ENCODE measurements at regions not wholly inside any gene's neighbourhood (a gene's known extent, or its start where the extent isn't known, plus 50 kb on each side); places are given as distances from the start of the nearest gene placed in this dataset.
A peak's percentile ranks its signal among the peaks of the same experiment; 100 is the strongest.
"Not testable (repeated sequence)": the region's sequence is repeated elsewhere in the genome, so short reads cannot be mapped to it uniquely, and the experiment has no call there.

GRCh38 chr12:9469956-9470355, 137.8 kb downstream of the KLRB1 start:
- not testable (repeated sequence) for H3K9me3 Mint-ChIP-seq; DNase-seq (ENCODE audit: low spot score in 2 of 2); H3K36me3 Mint-ChIP-seq; ATAC-seq (ENCODE audit: low read depth); H3K27me3 Mint-ChIP-seq
- Mint-ChIP-seq H3K4me1 (peaks cover 14% of the 10 kb centered on the region), H3K4me3 (peak overlapping the region; percentile 19), H3K27ac (peak overlapping the region; percentile 62)

DNA sequence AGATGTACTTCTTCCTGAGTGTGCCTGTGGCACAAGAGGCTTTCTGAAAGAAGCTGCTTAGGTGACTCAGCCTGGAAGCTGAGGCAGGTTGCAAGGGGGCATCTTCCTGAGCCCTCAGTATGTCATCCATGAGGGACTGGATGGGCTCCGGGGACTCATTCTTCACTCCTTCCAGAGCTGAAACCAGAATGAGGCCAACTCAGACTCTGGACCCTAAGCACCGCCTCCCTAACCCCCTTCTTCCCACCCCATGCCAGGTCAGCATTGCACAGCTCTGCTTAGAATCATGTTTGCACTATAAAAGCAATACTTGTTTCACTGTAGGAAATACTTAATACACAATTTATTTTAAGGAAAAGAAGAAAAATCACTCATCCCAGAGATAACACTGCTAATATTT, 138.3 kb downstream of the KLRB1 start:
- not testable (repeated sequence) for ATAC-seq (ENCODE audit: low read depth); H3K9me3 Mint-ChIP-seq

DNA sequence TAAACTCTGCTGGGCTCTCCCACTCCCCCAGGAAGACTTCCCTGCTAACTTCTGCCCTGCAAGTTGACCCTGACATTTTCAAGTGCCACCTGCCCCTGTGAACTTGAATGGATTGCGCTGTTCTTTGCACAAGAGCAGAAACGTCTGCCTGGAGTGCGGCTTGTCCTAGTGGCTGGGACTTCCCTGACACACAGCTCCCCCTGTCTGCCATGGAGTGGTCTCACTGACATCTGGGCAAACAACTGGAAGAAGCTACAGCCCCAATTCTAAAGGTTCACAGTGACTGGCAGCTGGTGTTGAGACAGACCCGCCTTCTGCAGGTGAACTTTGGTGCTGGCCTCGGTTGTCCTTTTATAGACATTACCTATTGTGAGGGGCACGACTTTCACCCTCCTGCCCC, 138.7 kb downstream of the KLRB1 start:
- H3K9me3 Mint-ChIP-seq; H3K27me3 Mint-ChIP-seq; H3K36me3 Mint-ChIP-seq; H3K4me3 Mint-ChIP-seq; DNase-seq (ENCODE audit: low spot score in 2 of 2); H3K27ac Mint-ChIP-seq: not testable (repeated sequence)
- ATAC-seq (ENCODE audit: low read depth) = peak; percentile 34
- H3K4me1 Mint-ChIP-seq = peaks cover 14% of the 10 kb centered on the region

More for the DNA sequence above, 138.3 kb downstream of the KLRB1 start:
- not testable (repeated sequence) for H3K36me3 Mint-ChIP-seq; H3K27me3 Mint-ChIP-seq; H3K27ac Mint-ChIP-seq; DNase-seq (ENCODE audit: low spot score in 2 of 2); H3K4me3 Mint-ChIP-seq
- peaks cover 14% of the 10 kb centered on the region for H3K4me1 Mint-ChIP-seq

GRCh38 chr12:9468144-9468543, 139.6 kb downstream of the KLRB1 start:
- DNase-seq (ENCODE audit: low spot score in 2 of 2); H3K4me3 Mint-ChIP-seq; H3K27me3 Mint-ChIP-seq; ATAC-seq (ENCODE audit: low read depth); H3K9me3 Mint-ChIP-seq; H3K27ac Mint-ChIP-seq; H3K36me3 Mint-ChIP-seq: not testable (repeated sequence)
- peaks cover 14% of the 10 kb centered on the region for H3K4me1 Mint-ChIP-seq

DNA sequence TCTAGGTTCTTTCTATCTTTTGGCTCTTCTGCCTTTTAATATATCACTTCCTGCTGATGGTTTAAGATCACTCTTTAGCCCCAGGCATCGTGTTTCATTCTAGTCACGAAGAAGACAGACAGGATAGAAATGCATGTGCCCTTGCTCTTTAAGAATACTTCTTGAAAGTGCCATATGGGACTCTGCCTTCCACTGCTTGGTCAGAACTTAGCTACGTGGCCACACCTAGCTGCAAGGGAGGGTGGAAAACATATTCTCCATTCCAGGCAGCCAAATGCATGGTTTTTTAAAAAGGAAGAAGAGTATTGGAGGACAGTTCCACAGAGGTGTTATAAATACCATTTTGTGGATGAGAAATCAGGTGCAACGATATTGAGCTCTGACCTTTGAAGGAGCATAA, 143.3 kb downstream of the KLRB1 start:
- peaks cover 9% of the 10 kb centered on the region for H3K4me1 Mint-ChIP-seq
- no peaks in the 10 kb centered on the region for H3K27me3 Mint-ChIP-seq
- DNase-seq (ENCODE audit: low spot score in 2 of 2) (no peak), ATAC-seq (ENCODE audit: low read depth) (no peak)
- no peaks in the 10 kb centered on the region for H3K9me3 Mint-ChIP-seq
- H3K27ac Mint-ChIP-seq = no peak overlapping the region
- no peaks in the 10 kb centered on the region for H3K36me3 Mint-ChIP-seq
- H3K4me3 Mint-ChIP-seq = no peak overlapping the region

GRCh38 chr12:9455516-9455915, 152.2 kb downstream of the KLRB1 start:
- H3K27ac Mint-ChIP-seq; ATAC-seq (ENCODE audit: low read depth): not testable (repeated sequence)

DNA sequence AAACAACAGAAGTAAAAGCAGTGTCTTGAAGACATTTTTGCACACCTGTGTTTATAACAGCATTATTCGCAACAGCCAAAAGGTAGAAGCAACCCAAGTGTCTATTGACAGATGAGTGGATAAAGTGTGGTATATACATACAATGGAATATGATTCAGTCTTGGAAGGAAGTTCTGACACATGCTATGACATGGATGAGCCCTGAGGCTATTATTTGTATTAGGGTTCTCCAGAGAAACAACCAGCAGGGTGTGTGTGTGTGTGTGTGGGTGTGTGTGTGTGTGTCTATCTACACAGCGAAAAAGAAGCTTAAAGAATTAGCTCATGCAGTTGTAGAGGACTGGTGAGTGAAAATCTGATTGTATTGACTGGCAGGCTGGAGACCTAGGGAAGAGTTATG, 153.7 kb downstream of the KLRB1 start:
- not testable (repeated sequence) for H3K27ac Mint-ChIP-seq; H3K4me3 Mint-ChIP-seq; ATAC-seq (ENCODE audit: low read depth); H3K4me1 Mint-ChIP-seq; H3K9me3 Mint-ChIP-seq; DNase-seq (ENCODE audit: low spot score in 2 of 2); H3K36me3 Mint-ChIP-seq; H3K27me3 Mint-ChIP-seq

More at GRCh38 chr12:9455516-9455915, 152.2 kb downstream of the KLRB1 start:
- not testable (repeated sequence) for H3K27me3 Mint-ChIP-seq; H3K4me1 Mint-ChIP-seq; H3K36me3 Mint-ChIP-seq; DNase-seq (ENCODE audit: low spot score in 2 of 2); H3K9me3 Mint-ChIP-seq; H3K4me3 Mint-ChIP-seq

DNA sequence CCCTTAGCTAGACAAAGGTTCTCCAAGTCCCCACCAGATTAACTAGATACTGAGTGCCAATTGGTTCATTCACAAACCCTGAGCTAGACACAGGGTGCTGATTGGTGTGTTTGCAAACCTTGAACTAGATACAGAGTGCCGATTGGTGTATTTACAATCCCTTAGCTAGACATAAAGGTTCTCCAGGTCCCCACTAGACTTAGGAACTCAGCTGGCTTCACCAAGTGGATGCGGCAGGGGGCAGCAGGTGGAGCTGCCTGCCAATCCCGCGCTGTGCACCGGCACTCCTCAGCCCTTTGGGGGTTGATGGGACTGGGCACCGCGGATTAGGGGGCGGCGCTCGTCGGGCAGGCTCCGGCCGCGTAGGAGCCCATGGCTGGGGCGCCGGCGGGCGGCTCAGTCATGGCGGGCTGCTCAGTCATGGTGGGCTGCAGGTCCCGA, 157.6 kb downstream of the KLRB1 start:
- DNase-seq (ENCODE audit: low spot score in 2 of 2); H3K4me1 Mint-ChIP-seq; H3K27me3 Mint-ChIP-seq; H3K36me3 Mint-ChIP-seq; H3K9me3 Mint-ChIP-seq; H3K27ac Mint-ChIP-seq: not testable (repeated sequence)
- peak overlapping the region; percentile 43 for H3K4me3 Mint-ChIP-seq
- ATAC-seq (ENCODE audit: low read depth) = peak; percentile 18

GRCh38 chr12:9449657-9450126, 158.0 kb downstream of the KLRB1 start:
- not testable (repeated sequence) for DNase-seq (ENCODE audit: low spot score in 2 of 2); H3K27ac Mint-ChIP-seq; H3K27me3 Mint-ChIP-seq; H3K4me1 Mint-ChIP-seq; ATAC-seq (ENCODE audit: low read depth); H3K9me3 Mint-ChIP-seq; H3K36me3 Mint-ChIP-seq
- peak overlapping the region; percentile 14 for H3K4me3 Mint-ChIP-seq

DNA sequence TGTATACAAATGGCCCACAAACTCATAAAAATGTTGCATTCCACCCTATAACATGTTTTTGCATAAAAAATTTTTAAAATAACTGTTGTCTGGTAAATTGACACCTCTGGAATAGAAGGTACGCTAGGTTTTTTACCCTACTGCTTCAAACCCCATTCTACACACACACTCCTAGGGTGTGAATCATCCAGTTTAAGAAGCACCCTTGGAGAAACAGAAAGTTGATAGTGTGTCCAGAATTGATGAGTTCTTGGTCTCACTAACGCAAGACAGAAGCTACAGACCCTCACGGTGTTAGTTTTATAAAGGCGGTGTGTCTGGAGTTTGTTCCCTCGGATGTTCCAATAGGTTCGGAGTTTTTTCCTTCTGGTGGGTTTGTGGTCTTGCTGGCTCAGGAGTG, 158.5 kb downstream of the KLRB1 start:
- Mint-ChIP-seq H3K9me3 (no peaks in the 10 kb centered on the region), H3K36me3 (no peaks in the 10 kb centered on the region)

GRCh38 chr12:9448648-9449047, 159.1 kb downstream of the KLRB1 start:
- ATAC-seq (ENCODE audit: low read depth); H3K36me3 Mint-ChIP-seq; H3K4me1 Mint-ChIP-seq; DNase-seq (ENCODE audit: low spot score in 2 of 2); H3K9me3 Mint-ChIP-seq; H3K27me3 Mint-ChIP-seq: not testable (repeated sequence)
- Mint-ChIP-seq H3K4me3 (peak overlapping the region; percentile 99), H3K27ac (peak overlapping the region; percentile 97)

More for the DNA sequence above, 158.5 kb downstream of the KLRB1 start:
- Mint-ChIP-seq H3K4me3 (peak overlapping the region; percentile 99), H3K27ac (no peak overlapping the region), H3K4me1 (peaks cover 5% of the 10 kb centered on the region), H3K27me3 (no peaks in the 10 kb centered on the region)
- ATAC-seq (ENCODE audit: low read depth) = no peak
- no peak for DNase-seq (ENCODE audit: low spot score in 2 of 2)

- ATAC-seq (ENCODE audit: low read depth) = peak; percentile 78
- H3K9me3 Mint-ChIP-seq, H3K27me3 Mint-ChIP-seq, H3K4me1 Mint-ChIP-seq, H3K36me3 Mint-ChIP-seq: not testable (repeated sequence)
- Mint-ChIP-seq H3K27ac (peak overlapping the region; percentile 97), H3K4me3 (peak overlapping the region; percentile 99)
- DNase-seq (ENCODE audit: low spot score in 2 of 2) = peak; percentile 82 to 84
These were observed 159.7 kb downstream of the KLRB1 start for GRCh38 chr12:9447791-9448614.

- H3K27me3 Mint-ChIP-seq; H3K9me3 Mint-ChIP-seq; H3K36me3 Mint-ChIP-seq; DNase-seq (ENCODE audit: low spot score in 2 of 2); H3K4me1 Mint-ChIP-seq: not testable (repeated sequence)
- H3K4me3 Mint-ChIP-seq = peak overlapping the region; percentile 99
- peak; percentile 4 for ATAC-seq (ENCODE audit: low read depth)
- peak overlapping the region; percentile 97 for H3K27ac Mint-ChIP-seq
These were observed 160.6 kb downstream of the KLRB1 start for GRCh38 chr12:9446883-9447761.

DNA sequence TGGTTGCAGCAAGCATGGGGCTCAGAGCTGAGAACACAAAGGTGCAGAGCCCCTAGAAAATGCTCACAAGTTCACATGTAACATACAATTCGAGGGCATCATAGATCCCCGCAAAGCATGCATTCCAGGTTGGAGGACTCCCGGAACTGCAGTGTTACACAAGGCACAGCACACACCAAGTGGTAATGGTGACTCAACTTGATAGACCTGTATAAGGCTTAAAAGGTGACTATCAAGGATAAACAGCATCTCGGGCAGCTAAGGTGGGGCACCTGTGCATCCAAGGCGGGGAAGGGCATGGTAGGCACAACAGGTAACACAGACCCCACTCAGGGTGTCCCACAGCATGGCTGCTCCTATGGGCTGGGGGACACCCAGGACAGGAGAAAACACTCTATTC, 167.3 kb downstream of the KLRB1 start:
- H3K27me3 Mint-ChIP-seq; ATAC-seq (ENCODE audit: low read depth); H3K36me3 Mint-ChIP-seq; DNase-seq (ENCODE audit: low spot score in 2 of 2); H3K27ac Mint-ChIP-seq; H3K9me3 Mint-ChIP-seq; H3K4me1 Mint-ChIP-seq; H3K4me3 Mint-ChIP-seq: not testable (repeated sequence)
